GM12892 (cell line): ENCODE measurements at regions not wholly inside any gene's neighbourhood (a gene's known extent, or its start where the extent isn't known, plus 50 kb on each side); places are given as distances from the start of the nearest gene placed in this dataset.

Source experiments
- POLR2A ChIP-seq: IDR thresholded peaks from 2 replicates; pipeline ENCODE4 v1.6.1; 2011; ENCODE audit warnings: low read depth, low read length, control low read depth
- POLR2AphosphoS5 ChIP-seq: IDR thresholded peaks from 2 replicates; pipeline ENCODE4 v1.6.1; 2011; ENCODE audit warnings: low read depth, low read length, control low read depth
- TAF1 ChIP-seq: IDR thresholded peaks from 2 replicates; pipeline ENCODE4 v1.6.1; 2011; ENCODE audit warnings: low read depth, mild to moderate bottlenecking, control low read depth, low read length, borderline replicate concordance

GRCh38 chr11:98874050-98874449 lies 146.7 kb upstream of the CNTN5 start:
- TF ChIP-seq POLR2AphosphoS5 (no peak), POLR2A (no peak), TAF1 (no peak)
